NT2/D1 (cell line): ENCODE measurements at regions not wholly inside any gene's neighbourhood (a gene's known extent, or its start where the extent isn't known, plus 50 kb on each side); places are given as distances from the start of the nearest gene placed in this dataset.

Experiments used
- YY1 ChIP-seq: IDR thresholded peaks from 2 replicates; pipeline ENCODE4 v1.6.1; 2011; ENCODE audit not compliant: insufficient read length, insufficient read depth
- ZNF274 ChIP-seq: IDR thresholded peaks from 2 replicates; pipeline ENCODE4 v1.6.1; 2011; ENCODE audit warnings: mild to moderate bottlenecking, low read depth, low read length

GRCh38 chr1:4976859-4977440 lies 322.5 kb downstream of the AJAP1 start:
- TF ChIP-seq ZNF274 (no peak), YY1 (no peak)
